Adipocyte (in vitro differentiated cells): ENCODE measurements at regions not wholly inside any gene's neighbourhood (a gene's known extent, or its start where the extent isn't known, plus 50 kb on each side); places are given as distances from the start of the nearest gene placed in this dataset.

ENCODE experiments used
- DNase-seq: peaks from one replicate; pipeline ENCODE4 v3.0.0-alpha.2; 2015; ENCODE audit warnings: low read depth
- H3K27me3 ChIP-seq: replicated peaks from 2 replicates; pipeline ENCODE4 v1.7.0; 2013; ENCODE audit warnings: mild to moderate bottlenecking, low read length, moderate library complexity; ENCODE audit not compliant: control insufficient read depth, insufficient read depth
- H3K36me3 ChIP-seq: 2 replicates; pipeline ENCODE4 v1.7.0; 2013; ENCODE audit warnings: low read length, mild to moderate bottlenecking, moderate library complexity; ENCODE audit not compliant: control insufficient read depth, insufficient read depth, severe bottlenecking
- H3K4me1 ChIP-seq: 2 replicates; pipeline ENCODE4 v1.7.0; 2013; ENCODE audit warnings: mild to moderate bottlenecking, low read length, moderate library complexity; ENCODE audit not compliant: control insufficient read depth, insufficient read depth
- H3K4me3 ChIP-seq: 2 replicates; pipeline ENCODE4 v1.7.0; 2013; ENCODE audit warnings: mild to moderate bottlenecking, low read length, moderate library complexity
- H3K9ac ChIP-seq: 2 replicates; pipeline ENCODE4 v1.7.0; 2013; ENCODE audit warnings: mild to moderate bottlenecking, low read length, moderate library complexity
- H3K9me3 ChIP-seq: 2 replicates; pipeline ENCODE4 v1.7.0; 2013; ENCODE audit warnings: mild to moderate bottlenecking, low read length, moderate library complexity; ENCODE audit not compliant: control insufficient read depth

DNA sequence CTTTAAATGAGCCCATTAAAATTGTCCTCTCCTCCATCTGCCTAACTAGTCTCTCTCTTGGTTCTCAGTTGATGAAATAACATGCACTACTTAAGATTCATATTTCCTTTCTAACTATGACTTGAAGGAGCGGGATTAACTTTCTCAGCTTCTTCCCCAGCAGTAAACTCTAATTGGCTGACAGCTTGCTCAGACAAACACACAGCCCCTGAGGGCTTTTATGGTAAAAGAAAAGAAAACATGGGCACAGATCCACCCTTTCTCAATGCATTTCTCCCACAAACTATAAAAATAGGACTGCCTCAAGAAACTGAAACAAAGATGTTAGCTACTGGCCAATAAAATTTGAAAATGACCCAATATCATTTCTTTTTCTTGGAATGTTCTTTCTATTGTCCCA, 703.1 kb downstream of the ADGRL2 start:
- Histone ChIP-seq H3K9ac (peak overlapping the region; percentile 1), H3K9me3 (no peaks in the 10 kb centered on the region), H3K4me3 (no peak overlapping the region), H3K36me3 (no peaks in the 10 kb centered on the region), H3K27me3 (no peaks in the 10 kb centered on the region), H3K4me1 (peaks cover 23% of the 10 kb centered on the region)
- DNase-seq, result peak; percentile 87

- Histone ChIP-seq H3K27me3 (no peaks in the 10 kb centered on the region), H3K9ac (no peak overlapping the region), H3K9me3 (peaks cover 22% of the 10 kb centered on the region), H3K4me1 (peaks cover 7% of the 10 kb centered on the region), H3K4me3 (no peak overlapping the region), H3K36me3 (no peaks in the 10 kb centered on the region)
- no peak for DNase-seq
Measured at GRCh38 chr1:82499022-82499421, 698.3 kb downstream of the ADGRL2 start.

DNA sequence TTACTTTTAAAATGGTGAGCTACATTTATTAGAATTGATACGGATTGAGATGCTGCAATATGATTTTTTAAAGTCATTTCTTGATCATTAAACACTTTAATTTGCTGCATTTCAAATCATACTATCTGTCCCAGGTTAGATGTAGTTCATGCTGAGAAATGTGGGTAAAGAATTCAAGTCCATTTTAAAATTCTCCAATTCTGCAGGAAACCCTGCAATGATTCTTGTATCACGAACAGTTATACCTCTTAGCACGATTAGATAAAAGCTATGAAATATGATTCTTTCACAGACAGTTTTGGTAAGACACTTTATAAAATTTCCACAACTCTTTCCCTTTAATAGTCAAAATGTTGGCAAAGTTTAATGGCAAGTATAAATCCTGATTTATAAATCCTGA, 693.4 kb downstream of the ADGRL2 start:
- peaks cover 27% of the 10 kb centered on the region for H3K9me3 ChIP-seq
- H3K4me1 ChIP-seq, result peaks cover 22% of the 10 kb centered on the region
- no peaks in the 10 kb centered on the region for H3K36me3 ChIP-seq
- no peak for DNase-seq
- H3K9ac ChIP-seq, result no peak overlapping the region
- H3K27me3 ChIP-seq, result no peaks in the 10 kb centered on the region
- no peak overlapping the region for H3K4me3 ChIP-seq

- H3K36me3 ChIP-seq, result no peaks in the 10 kb centered on the region
- H3K27me3 ChIP-seq, result no peaks in the 10 kb centered on the region
Measured at GRCh38 chr1:82492159-82492558, 691.4 kb downstream of the ADGRL2 start.

GRCh38 chr1:82491301-82492048, 690.7 kb downstream of the ADGRL2 start:
- H3K4me3 ChIP-seq, result peak overlapping the region; percentile 17
- no peaks in the 10 kb centered on the region for H3K36me3 ChIP-seq
- peak overlapping the region; percentile 73 for H3K9ac ChIP-seq
- H3K27me3 ChIP-seq, result no peaks in the 10 kb centered on the region
- H3K9me3 ChIP-seq, result peaks cover 23% of the 10 kb centered on the region
- H3K4me1 ChIP-seq, result peaks cover 28% of the 10 kb centered on the region
- peak; percentile 75 for DNase-seq

More at GRCh38 chr1:82492159-82492558, 691.4 kb downstream of the ADGRL2 start:
- Histone ChIP-seq H3K9me3 (peaks cover 27% of the 10 kb centered on the region), H3K4me3 (no peak overlapping the region), H3K9ac (peak overlapping the region; percentile 73), H3K4me1 (peaks cover 22% of the 10 kb centered on the region)
- DNase-seq, result peak; percentile 9

DNA sequence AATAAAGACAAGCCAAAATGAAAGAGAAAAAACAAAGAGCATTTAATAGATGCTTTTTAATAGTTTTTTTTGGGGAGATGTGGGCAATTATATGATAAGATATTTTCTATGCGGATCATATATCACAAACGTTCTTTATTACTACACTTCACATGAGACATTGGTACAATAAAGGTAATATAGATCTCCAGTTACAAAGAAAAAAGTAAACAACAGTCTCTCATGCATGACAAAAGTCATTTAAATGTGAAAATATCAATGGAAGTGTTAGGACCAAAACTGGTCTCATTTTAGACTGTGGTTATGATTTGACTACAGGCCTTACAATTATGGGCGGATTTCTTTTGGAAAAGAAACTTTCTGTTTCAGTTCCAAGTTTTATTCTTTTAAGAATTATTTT, 687.0 kb downstream of the ADGRL2 start:
- no peaks in the 10 kb centered on the region for H3K36me3 ChIP-seq
- DNase-seq, result no peak
- H3K4me3 ChIP-seq, result no peak overlapping the region
- no peaks in the 10 kb centered on the region for H3K27me3 ChIP-seq
- peaks cover 42% of the 10 kb centered on the region for H3K4me1 ChIP-seq
- no peak overlapping the region for H3K9ac ChIP-seq
- no peaks in the 10 kb centered on the region for H3K9me3 ChIP-seq

DNA sequence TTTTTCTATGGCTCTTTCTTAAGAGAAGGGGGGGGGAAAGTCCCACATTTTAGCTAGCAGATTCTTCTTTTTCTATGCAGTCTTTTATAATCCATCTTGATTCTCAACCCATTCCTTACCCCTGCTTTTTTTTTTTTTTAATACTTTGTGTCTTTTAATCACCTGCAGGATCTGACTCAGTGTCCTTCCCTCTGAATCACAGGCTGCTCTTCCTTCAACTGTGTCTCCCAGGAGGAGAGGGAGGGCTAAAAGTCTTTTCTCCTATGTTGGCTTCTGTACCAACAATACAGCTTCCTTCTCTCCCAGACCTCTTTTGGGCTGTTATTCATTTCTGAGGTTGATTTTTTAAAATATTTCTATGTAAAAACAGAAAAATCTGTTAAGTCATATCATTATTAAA, 686.2 kb downstream of the ADGRL2 start:
- no peaks in the 10 kb centered on the region for H3K36me3 ChIP-seq
- DNase-seq, result no peak
- no peaks in the 10 kb centered on the region for H3K9me3 ChIP-seq
- no peak overlapping the region for H3K4me3 ChIP-seq
- no peaks in the 10 kb centered on the region for H3K27me3 ChIP-seq
- H3K9ac ChIP-seq, result no peak overlapping the region
- H3K4me1 ChIP-seq, result peaks cover 34% of the 10 kb centered on the region

DNA sequence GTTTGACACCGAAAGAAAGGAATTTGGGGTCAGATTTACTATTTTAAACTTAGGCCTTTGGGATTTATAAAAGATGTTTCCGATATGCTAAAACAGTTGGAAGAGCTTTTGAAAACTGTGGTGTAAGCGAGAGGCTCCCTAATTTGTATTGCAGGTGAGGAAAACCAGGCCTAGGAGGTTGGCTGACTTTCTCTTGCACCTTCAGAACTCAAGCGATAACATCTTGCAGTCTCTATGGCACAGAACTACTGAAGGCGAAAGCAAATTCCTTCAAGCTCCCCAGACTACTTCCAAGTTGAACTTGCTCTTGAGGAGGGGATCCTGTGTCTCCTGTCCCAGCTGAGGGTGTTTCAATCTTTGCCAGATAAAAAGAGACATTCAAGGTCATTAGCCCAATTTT, 685.7 kb downstream of the ADGRL2 start:
- Histone ChIP-seq H3K4me3 (no peak overlapping the region), H3K4me1 (peaks cover 29% of the 10 kb centered on the region)
- no peak for DNase-seq

GRCh38 chr1:82485591-82486369, 685.0 kb downstream of the ADGRL2 start:
- DNase-seq, result peak; percentile 58
- H3K9me3 ChIP-seq, result no peaks in the 10 kb centered on the region
- no peak overlapping the region for H3K4me3 ChIP-seq

More for the DNA sequence above, 685.7 kb downstream of the ADGRL2 start:
- Histone ChIP-seq H3K9ac (no peak overlapping the region), H3K9me3 (no peaks in the 10 kb centered on the region), H3K36me3 (no peaks in the 10 kb centered on the region), H3K27me3 (no peaks in the 10 kb centered on the region)

DNA sequence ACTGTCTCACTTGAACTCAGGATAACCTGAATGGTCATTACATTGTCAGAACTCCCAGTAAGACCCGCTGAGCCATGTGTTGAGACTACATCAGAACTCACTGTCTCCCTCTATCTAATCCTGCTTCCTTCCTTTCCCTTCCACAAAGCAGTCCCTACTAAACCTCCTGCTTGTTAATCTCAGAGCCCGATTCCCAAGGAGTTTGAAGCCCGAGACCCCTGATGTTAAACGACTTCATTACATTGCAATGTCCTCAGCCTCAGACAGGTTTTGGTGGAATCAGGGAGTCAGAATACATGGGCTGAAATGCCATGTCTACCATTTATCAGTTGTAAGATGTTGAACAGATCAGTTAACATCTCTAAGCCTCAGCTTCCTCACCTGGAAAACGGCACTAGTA, 682.4 kb downstream of the ADGRL2 start:
- H3K4me1 ChIP-seq, result peaks cover 20% of the 10 kb centered on the region
- no peaks in the 10 kb centered on the region for H3K27me3 ChIP-seq
- H3K9ac ChIP-seq, result no peak overlapping the region
- H3K4me3 ChIP-seq, result no peak overlapping the region
- H3K36me3 ChIP-seq, result no peaks in the 10 kb centered on the region
- H3K9me3 ChIP-seq, result no peaks in the 10 kb centered on the region
- DNase-seq, result no peak

More at GRCh38 chr1:82485591-82486369, 685.0 kb downstream of the ADGRL2 start:
- Histone ChIP-seq H3K27me3 (no peaks in the 10 kb centered on the region), H3K9ac (no peak overlapping the region), H3K4me1 (peaks cover 24% of the 10 kb centered on the region), H3K36me3 (no peaks in the 10 kb centered on the region)

DNA sequence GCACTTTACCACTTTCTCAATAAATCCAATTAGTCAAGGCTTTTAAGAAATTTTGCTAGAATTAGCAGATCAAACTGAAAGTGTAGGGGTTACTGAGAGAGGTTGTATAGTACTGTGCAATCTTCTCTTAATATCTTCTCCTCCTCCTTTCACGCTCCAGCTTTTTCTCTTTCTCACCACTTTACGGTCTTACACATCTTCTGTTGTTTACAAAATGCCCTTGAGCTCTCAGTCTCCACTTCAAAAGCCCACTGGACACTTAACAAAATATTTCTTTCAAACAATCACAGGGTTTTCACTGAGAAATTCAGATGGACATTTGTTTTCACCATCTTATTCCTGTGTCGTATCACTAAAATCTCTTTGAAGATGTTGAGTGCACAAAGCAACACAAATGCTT, 678.2 kb downstream of the ADGRL2 start:
- no peaks in the 10 kb centered on the region for H3K36me3 ChIP-seq
- DNase-seq, result no peak
- H3K4me1 ChIP-seq, result no peaks in the 10 kb centered on the region
- peaks cover 5% of the 10 kb centered on the region for H3K9me3 ChIP-seq
- no peak overlapping the region for H3K4me3 ChIP-seq
- no peak overlapping the region for H3K9ac ChIP-seq
- no peaks in the 10 kb centered on the region for H3K27me3 ChIP-seq
